ENCODE measurements at regions not wholly inside any gene's neighbourhood (a gene's known extent, or its start where the extent isn't known, plus 50 kb on each side); places are given as distances from the start of the nearest gene placed in this dataset.

DNA sequence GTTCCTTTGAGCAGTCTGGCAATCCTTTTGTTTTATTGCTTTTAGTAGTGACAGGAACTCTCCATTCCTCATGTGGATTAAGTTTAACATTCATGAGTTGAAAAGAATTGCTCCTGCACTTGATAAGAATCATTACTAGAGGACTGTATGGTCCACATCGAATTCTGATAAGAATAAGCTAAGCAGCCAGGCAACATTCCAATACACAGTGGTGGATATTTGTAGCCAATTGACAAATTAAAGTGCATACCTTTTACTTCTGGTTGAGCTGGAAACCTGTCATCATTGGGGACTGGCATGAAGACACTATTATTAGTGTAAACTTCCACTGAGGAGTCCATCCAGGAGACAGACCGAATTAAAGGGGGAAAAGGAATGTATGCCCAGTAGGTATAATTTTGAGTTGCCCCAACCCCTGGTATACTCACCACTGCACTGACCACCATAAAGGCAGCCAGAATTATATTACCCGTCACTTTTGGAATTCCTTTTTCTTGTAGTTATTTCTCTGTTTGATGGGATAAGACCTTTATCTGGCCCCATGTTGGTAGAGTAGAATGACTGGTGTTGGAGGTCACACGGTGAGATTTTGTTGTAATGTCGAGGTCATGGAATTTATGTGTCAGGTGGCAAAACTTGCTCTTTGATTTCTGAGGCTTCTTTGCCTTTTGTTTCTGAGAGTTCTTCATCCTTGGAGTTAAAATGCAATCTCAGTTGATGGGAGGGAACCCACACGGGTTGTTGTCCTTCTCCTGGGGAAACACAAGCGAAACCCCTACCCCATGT is 72.1 kb upstream of the ARL4D start (continued):
- no peak for TF ChIP-seq ZNF766 (CRISPR knock-in tag; conservative IDR thresholded peaks at IDR 0.05)
- no peak for TF ChIP-seq LCOR (CRISPR knock-in tag; IDR thresholded peaks at IDR 0.05)
- no peak for TF ChIP-seq TFE3 (CRISPR knock-in tag; IDR thresholded peaks at IDR 0.05)
- TF ChIP-seq ARHGAP35 (IDR thresholded peaks at IDR 0.05; ENCODE audit: partially characterized antibody): no peak

GRCh38 chr17:43324205-43324893 is 74.4 kb upstream of the ARL4D start:
- DNase-seq (ENCODE audit: extremely low read depth in 1 of 4, low spot score in 3 of 4) (no peak), FAIRE-seq (no peak), ATAC-seq (no peak)
- no peaks in the 10 kb centered on the region for H3K9me1 ChIP-seq (ENCODE audit: control insufficient read depth, insufficient read depth, low read length)
- no peaks in the 10 kb centered on the region for H3K79me2 ChIP-seq (ENCODE audit: control insufficient read depth, insufficient read depth, low read length)
- intact Hi-C loops (cut with micrococcal nuclease): no loop called here
- H3K4me3 ChIP-seq: no peak overlapping the region
- no peak overlapping the region for H3K4me2 ChIP-seq (ENCODE audit: insufficient read depth, low read length)
- 11% methylated on average over 22 of the region's 22 CpGs for WGBS (ENCODE audit: insufficient coverage, low coverage, missing lambda C conversion rate)
- no peak overlapping the region for H3K27ac ChIP-seq (ENCODE audit: extremely low read depth, low read depth, low read length)
- ChIA-PET CTCF (ENCODE audit: low intra/inter-chr PET ratio) (no interaction called here), POLR2A (interaction anchor here (0.6 kb wide), 1 partner anchor 43 kb away, joined by 3 read pairs; no protein-coding TSS in a partner anchor)
- no peaks in the 10 kb centered on the region for H3K36me3 ChIP-seq (ENCODE audit: control insufficient read depth, insufficient read depth, low read length)
- no peak overlapping the region for H3K9ac ChIP-seq (ENCODE audit: insufficient read depth in 1 of 2, low read depth in 2 of 2, low read length in 2 of 2)
- no peaks in the 10 kb centered on the region for H4K20me1 ChIP-seq (replicated peaks; ENCODE audit: control insufficient read depth, insufficient read depth, low read length)
- in situ Hi-C loops (cut with MboI): no loop called here
- peaks cover 0 to 4% of the 10 kb centered on the region in 2 experiments; a peak in 1 of 5 replicates for H3K4me1 ChIP-seq (replicated peaks in 1 of 2; ENCODE audit: control insufficient read depth in 2 of 2, insufficient read depth in 2 of 2, low read length in 2 of 2)
- H3K9me3 ChIP-seq (replicated peaks; ENCODE audit: control insufficient read depth, insufficient read depth, low read depth, low read length): peaks cover 6% of the 10 kb centered on the region
- H2AFZ ChIP-seq (ENCODE audit: low read depth, low read length): no peak overlapping the region
- BruUV-seq (replicated peaks): no TSS peak
- H3K27me3 ChIP-seq (ENCODE audit: control insufficient read depth in 2 of 2, insufficient read depth in 2 of 2, low read length in 2 of 2): no peaks in the 10 kb centered on the region; a peak in 1 of 5 replicates
- TF ChIP-seq FOXA1 (IDR thresholded peaks at IDR 0.05; ENCODE audit: borderline replicate concordance): no peak
- TF ChIP-seq HMBOX1 (IDR thresholded peaks at IDR 0.05): no peak
- TF ChIP-seq ZNF232 (CRISPR knock-in tag; IDR thresholded peaks at IDR 0.05): no peak
- TF ChIP-seq CBX1 (IDR thresholded peaks at IDR 0.05; ENCODE audit: low read depth): no peak
- TF ChIP-seq CREB1 (IDR thresholded peaks at IDR 0.05): no peak
- no peak for TF ChIP-seq CREB1 (CRISPR knock-in tag; IDR thresholded peaks at IDR 0.05)
- TF ChIP-seq RREB1 (CRISPR knock-in tag; IDR thresholded peaks at IDR 0.05): no peak
- TF ChIP-seq TAF15 (IDR thresholded peaks at IDR 0.05; ENCODE audit: low read depth, low read length): no peak
